T-helper 17 cell (primary cell): ENCODE measurements at regions not wholly inside any gene's neighbourhood (a gene's known extent, or its start where the extent isn't known, plus 50 kb on each side); places are given as distances from the start of the nearest gene placed in this dataset.

Source experiments
- ATAC-seq: fragments of 150-1000 bp; cut with Tn5 transposase; 2 replicates; pipeline ENCODE4 v1.10.0; 2021; ENCODE audit warnings: mild to moderate bottlenecking, moderate library complexity
- DNase-seq, 3 donors: peaks; one replicate each; pipeline versions ENCODE4 v3.0.0 to v3.0.0-alpha.2; 2020 to 2021
- H3K9me3 ChIP-seq: one replicate; pipeline ENCODE4 v1.7.0; 2013; ENCODE audit warnings: low read length, mild to moderate bottlenecking; ENCODE audit not compliant: control insufficient read depth, poor library complexity, severe bottlenecking
- H3K27ac Mint-ChIP-seq: one replicate; pipeline ENCODE4 v1.8.0; 2022; ENCODE audit warnings: mild to moderate bottlenecking, moderate library complexity, mixed read lengths
- H3K27me3 Mint-ChIP-seq: one replicate; pipeline ENCODE4 v1.8.0; 2022; ENCODE audit warnings: mixed read lengths
- H3K36me3 Mint-ChIP-seq: one replicate; pipeline ENCODE4 v1.8.0; 2022; ENCODE audit warnings: low read depth, mixed read lengths
- H3K4me1 Mint-ChIP-seq: one replicate; pipeline ENCODE4 v1.8.0; 2022; ENCODE audit warnings: mild to moderate bottlenecking, mixed read lengths
- H3K4me3 Mint-ChIP-seq: one replicate; pipeline ENCODE4 v1.8.0; 2022; ENCODE audit warnings: mild to moderate bottlenecking, moderate library complexity, mixed read lengths

DNA sequence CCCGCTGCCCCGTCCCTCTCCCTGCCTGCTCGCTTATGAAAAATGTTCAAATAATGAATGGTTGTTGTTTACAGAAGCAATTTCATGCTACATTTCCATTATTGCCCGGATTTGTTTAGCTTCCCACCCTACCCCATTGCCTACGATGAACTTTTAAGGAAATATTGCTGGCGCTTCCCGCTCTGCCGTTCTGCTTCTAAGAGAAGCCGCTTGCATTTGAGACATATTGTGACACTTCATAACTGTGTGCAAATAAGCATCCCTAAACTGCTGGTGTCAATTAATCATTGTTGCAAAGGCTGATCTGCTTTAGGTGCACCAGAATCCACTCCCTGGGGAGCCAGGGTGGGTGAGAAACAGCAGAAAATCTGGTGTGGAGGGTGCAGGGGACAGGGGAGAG lies 52.3 kb upstream of the LMO1 start:
- peaks cover 38% of the 10 kb centered on the region for H3K27me3 Mint-ChIP-seq
- H3K27ac Mint-ChIP-seq, result no peak overlapping the region
- ATAC-seq (no peak), DNase-seq (no peak)
- no peaks in the 10 kb centered on the region for H3K36me3 Mint-ChIP-seq
- H3K4me1 Mint-ChIP-seq, result no peaks in the 10 kb centered on the region
- no peaks in the 10 kb centered on the region for H3K9me3 ChIP-seq
- no peak overlapping the region for H3K4me3 Mint-ChIP-seq

DNA sequence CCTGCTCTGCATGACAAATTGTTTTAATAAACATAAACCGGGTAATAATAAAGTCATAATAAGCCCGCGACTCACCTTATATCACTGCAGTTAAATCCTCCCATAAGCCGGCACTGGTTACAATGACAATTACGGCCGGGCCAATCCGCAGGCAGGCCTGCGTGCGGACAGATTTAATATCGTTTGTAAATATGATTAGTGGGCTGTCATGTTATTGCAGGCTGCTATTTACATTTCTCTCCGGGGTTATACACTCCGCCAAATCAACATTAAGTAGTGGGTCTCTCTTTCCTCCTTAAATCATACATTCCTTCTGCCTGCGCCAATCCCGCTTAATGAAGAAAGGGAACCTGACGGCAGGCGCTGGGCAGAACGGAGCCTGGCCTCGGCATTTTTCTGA lies 51.8 kb upstream of the LMO1 start:
- Mint-ChIP-seq H3K27me3 (peaks cover 36% of the 10 kb centered on the region), H3K27ac (no peak overlapping the region), H3K36me3 (no peaks in the 10 kb centered on the region), H3K4me3 (no peak overlapping the region), H3K4me1 (no peaks in the 10 kb centered on the region)
- no peaks in the 10 kb centered on the region for H3K9me3 ChIP-seq
- no peak for DNase-seq
- no peak for ATAC-seq

GRCh38 chr11:8314916-8315315 lies 51.2 kb upstream of the LMO1 start:
- Mint-ChIP-seq H3K4me3 (no peak overlapping the region), H3K36me3 (no peaks in the 10 kb centered on the region), H3K27ac (no peak overlapping the region), H3K27me3 (peaks cover 33% of the 10 kb centered on the region), H3K4me1 (no peaks in the 10 kb centered on the region)
- H3K9me3 ChIP-seq, result no peaks in the 10 kb centered on the region
- no peak for ATAC-seq
- no peak for DNase-seq

DNA sequence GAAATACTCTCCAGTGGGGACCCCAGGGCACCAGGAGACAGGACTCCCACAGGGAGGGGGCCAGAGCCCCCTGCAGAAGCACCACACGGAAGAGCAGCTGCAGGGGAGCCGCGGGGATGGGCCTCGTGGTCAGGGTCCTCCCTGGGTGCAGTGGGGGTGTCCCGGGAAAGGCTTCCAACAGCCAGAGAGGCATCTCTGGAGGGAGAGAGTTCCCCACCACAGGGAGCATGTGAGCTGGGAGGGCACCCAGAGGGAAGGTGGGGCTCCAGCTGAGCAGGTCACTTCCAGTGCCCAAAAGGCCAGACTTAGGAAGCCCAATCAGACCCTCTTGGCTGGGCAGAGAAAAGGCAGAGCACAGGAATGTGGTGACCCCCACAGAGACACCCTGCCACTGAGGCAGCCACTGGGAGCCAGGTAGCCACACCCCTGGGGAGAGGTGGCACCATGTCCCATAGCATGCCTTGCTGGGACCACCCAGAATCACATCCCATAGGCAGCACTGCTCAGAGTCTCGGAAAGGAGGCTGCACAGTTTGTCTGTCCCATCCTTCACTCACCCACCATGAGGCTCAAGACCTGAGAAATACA lies 49.9 kb upstream of the LMO1 start:
- ATAC-seq, result no peak
- Mint-ChIP-seq H3K4me1 (peaks cover 2% of the 10 kb centered on the region), H3K27ac (no peak overlapping the region), H3K27me3 (peaks cover 24% of the 10 kb centered on the region), H3K36me3 (no peaks in the 10 kb centered on the region), H3K4me3 (no peak overlapping the region)
- H3K9me3 ChIP-seq, result no peaks in the 10 kb centered on the region
- no peak for DNase-seq
